HCT116 (cell line): ENCODE measurements at regions not wholly inside any gene's neighbourhood (a gene's known extent, or its start where the extent isn't known, plus 50 kb on each side); places are given as distances from the start of the nearest gene placed in this dataset.

Experiments
- ATAC-seq: fragments of 200-7000 bp; cut with Tn5 transposase; 2 replicates; pipeline ENCODE4 v1.9.1; 2020; ENCODE audit warnings: mild to moderate bottlenecking, moderate library complexity
- BruUV-seq: library from RNA; stranded (reverse); fragments of 400-500 nt; replicated peaks from 2 replicates; lab custom pipeline; 2021; lab: Mats Ljungman, UMichigan
- CTCF ChIA-PET: fragments of 300-600 bp; sonication (Branson Sonifier 250); formaldehyde crosslinking; loops from one replicate; lab custom pipeline; 2021; ENCODE audit warnings: antibody characterized with exemption; lab: Charles Lee
- POLR2A ChIA-PET: fragments of 300-600, 350-600 bp; sonication (Branson Sonifier 250); formaldehyde crosslinking; loops from one replicate; lab custom pipeline; 2021; ENCODE audit warnings: antibody characterized with exemption; lab: Charles Lee
- RAD21 ChIA-PET, 2 experiments: fragments of 300-600 bp; sonication (Branson Sonifier 250); formaldehyde crosslinking; loops; one replicate each; lab custom pipeline; 2023; ENCODE audit warnings: low total read pairs in 2 of 2; ENCODE audit not compliant: uncharacterized antibody in 2 of 2, unreplicated experiment in 2 of 2, low non-redundant PET in 1 of 2; lab: Charles Lee
- DNase-seq: peaks from one replicate; pipeline ENCODE4 v3.0.0-alpha.2; 2010; ENCODE audit warnings: low read depth, low spot score
- H2AFZ ChIP-seq: fragments of 200-600 bp; shearing (Covaris generic), sonication (generic); 2 replicates; pipeline ENCODE4 v1.6.1; 2017; ENCODE audit warnings: low read depth, mixed run types, mixed read lengths, antibody characterized with exemption, low read length; ENCODE audit not compliant: poor library complexity, severe bottlenecking
- H3K27ac ChIP-seq: 2 replicates; pipeline ENCODE4 v1.5.1; 2012; ENCODE audit warnings: low read depth, low read length
- H3K27me3 ChIP-seq: fragments of 200-600 bp; sonication (generic); 2 replicates; pipeline ENCODE4 v1.6.1; 2016; ENCODE audit warnings: mixed run types, low read length, mixed read lengths; ENCODE audit not compliant: insufficient read depth
- H3K36me3 ChIP-seq, 2 experiments: fragments of 200-500 bp in 1 of 2; fragments of 200-600 bp in 1 of 2; sonication (Bioruptor generic) in 1 of 2; sonication (generic) in 1 of 2; 2 replicates each; pipeline versions ENCODE4 v1.5.1 to v1.6.1; 2014 to 2016; ENCODE audit warnings: low read length in 2 of 2, inconsistent platforms in 1 of 2, mixed read lengths in 1 of 2, mixed run types in 1 of 2; ENCODE audit not compliant: insufficient read depth in 2 of 2, control insufficient read depth in 1 of 2
- H3K4me1 ChIP-seq, 2 experiments: fragments of 200-600 bp in 1 of 2; sonication (generic) in 1 of 2; 2 replicates each; pipeline versions ENCODE4 v1.5.1 to v1.6.1; 2012 to 2017; ENCODE audit warnings: low read length in 2 of 2, inconsistent platforms in 1 of 2, mild to moderate bottlenecking in 1 of 2, mixed read lengths in 1 of 2, mixed run types in 1 of 2, moderate library complexity in 1 of 2; ENCODE audit not compliant: insufficient read depth in 2 of 2, control insufficient read depth in 1 of 2
- H3K4me2 ChIP-seq: fragments of 200-600 bp; sonication (generic); 2 replicates; pipeline ENCODE4 v1.6.1; 2017; ENCODE audit warnings: mixed run types, low read length, mixed read lengths
- H3K4me3 ChIP-seq, 2 experiments: fragments of 200-600 bp in 1 of 2; sonication (generic) in 1 of 2; replicated peaks in 1 of 2; 2 replicates each; pipeline ENCODE4 v1.5.1; 2011 to 2016; ENCODE audit warnings: low read length in 2 of 2, control low read depth in 1 of 2, low read depth in 1 of 2, mild to moderate bottlenecking in 1 of 2, mixed read lengths in 1 of 2, mixed run types in 1 of 2
- H3K79me2 ChIP-seq: fragments of 200-600 bp; sonication (generic); 2 replicates; pipeline ENCODE4 v1.6.1; 2017; ENCODE audit warnings: mild to moderate bottlenecking, mixed run types, low read length, moderate library complexity, mixed read lengths; ENCODE audit not compliant: insufficient read depth
- H3K9ac ChIP-seq: fragments of 200-600 bp; sonication (generic); 2 replicates; pipeline ENCODE4 v1.6.1; 2016; ENCODE audit warnings: low read length, mixed read lengths
- H3K9me2 ChIP-seq: fragments of 200-600 bp; sonication (generic), shearing (Covaris generic); 2 replicates; pipeline ENCODE4 v1.6.1; 2017; ENCODE audit warnings: mixed run types, mild to moderate bottlenecking, moderate library complexity; ENCODE audit not compliant: insufficient read depth
- H3K9me3 ChIP-seq, 2 experiments: fragments of 200-500 bp in 1 of 2; fragments of 200-600 bp in 1 of 2; sonication (Bioruptor generic) in 1 of 2; sonication (generic) in 1 of 2; 2 replicates each; pipeline ENCODE4 v1.6.1; 2014 to 2017; ENCODE audit warnings: low read length in 2 of 2, mixed read lengths in 2 of 2, inconsistent platforms in 1 of 2, low read depth in 1 of 2, mild to moderate bottlenecking in 1 of 2, mixed run types in 1 of 2, moderate library complexity in 1 of 2; ENCODE audit not compliant: control insufficient read depth in 1 of 2, insufficient read depth in 1 of 2
- H4K20me1 ChIP-seq: fragments of 200-600 bp; sonication (generic), shearing (Covaris generic); 2 replicates; pipeline ENCODE4 v1.6.1; 2017; ENCODE audit warnings: mixed run types, mild to moderate bottlenecking, moderate library complexity; ENCODE audit not compliant: insufficient read depth
- CTCF ChIP-seq, 3 experiments: fragments of 200-600 bp in 1 of 3; sonication (generic) in 1 of 3; IDR thresholded peaks in 2 of 3; conservative IDR thresholded peaks in 1 of 3; 2 replicates each; pipeline ENCODE4 v1.5.1; 2012 to 2017; ENCODE audit warnings: low read depth in 2 of 3, low read length in 2 of 3, antibody characterized with exemption in 1 of 3, borderline replicate concordance in 1 of 3, control low read depth in 1 of 3, mild to moderate bottlenecking in 1 of 3, mixed read lengths in 1 of 3, mixed run types in 1 of 3, moderate library complexity in 1 of 3; ENCODE audit not compliant: insufficient read depth in 1 of 3
- FOSL1 ChIP-seq: IDR thresholded peaks from 2 replicates; pipeline ENCODE4 v1.6.1; 2012; ENCODE audit warnings: low read depth
- POLR2A ChIP-seq: IDR thresholded peaks from 2 replicates; pipeline ENCODE4 v1.7.0; 2011; ENCODE audit warnings: borderline replicate concordance; ENCODE audit not compliant: insufficient read depth, insufficient read length; ENCODE audit errors: extremely low read depth
- SP1 ChIP-seq: IDR thresholded peaks from 2 replicates; pipeline ENCODE4 v1.6.1; 2012; ENCODE audit warnings: low read depth
- TCF7L2 ChIP-seq: IDR thresholded peaks from 2 replicates; pipeline ENCODE4 v1.7.0; 2011; ENCODE audit warnings: borderline replicate concordance, inconsistent platforms; ENCODE audit not compliant: insufficient read depth, insufficient read length; ENCODE audit errors: extremely low read depth
- YY1 ChIP-seq: IDR thresholded peaks from 2 replicates; pipeline ENCODE4 v1.6.1; 2011; ENCODE audit warnings: low read length, low read depth, moderate library complexity, mild to moderate bottlenecking; ENCODE audit not compliant: insufficient replicate concordance; ENCODE audit errors: extremely low read depth
- ZFX ChIP-seq: fragments of 450-650 bp; IDR thresholded peaks from 2 replicates; pipeline ENCODE4 v1.6.1; 2017
- intact Hi-C: fragments of 100-400 bp; cut with micrococcal nuclease; formaldehyde crosslinking; loops from 2 replicates; pipeline ENCODE4 v1.10.0; 2022
- TF ChIP-seq, protein P1 (sequence below): IDR thresholded peaks from 2 replicates; pipeline ENCODE4 v1.6.1; 2011; ENCODE audit warnings: mild to moderate bottlenecking, low read length, moderate library complexity; ENCODE audit not compliant: insufficient replicate concordance; ENCODE audit errors: extremely low read depth

GRCh38 chr14:87088588-87088987, 904.4 kb downstream of the GALC start:
- ChIA-PET CTCF (no interaction called here), RAD21 (no interaction called here), POLR2A (no interaction called here)
- Histone ChIP-seq H3K4me3 (no peak overlapping the region), H3K9ac (no peak overlapping the region), H3K4me2 (no peak overlapping the region), H3K79me2 (no peaks in the 10 kb centered on the region), H3K27me3 (no peaks in the 10 kb centered on the region), H3K9me3 (peaks cover 13 to 24% of the 10 kb centered on the region in 2 experiments; a peak in 2 of 4 replicates), H3K9me2 (no peaks in the 10 kb centered on the region), H3K36me3 (no peaks in the 10 kb centered on the region), H4K20me1 (no peaks in the 10 kb centered on the region), H3K27ac (no peak overlapping the region), H3K4me1 (no peaks in the 10 kb centered on the region), H2AFZ (no peak overlapping the region)
- ATAC-seq = no peak
- TF ChIP-seq, protein P1, sequence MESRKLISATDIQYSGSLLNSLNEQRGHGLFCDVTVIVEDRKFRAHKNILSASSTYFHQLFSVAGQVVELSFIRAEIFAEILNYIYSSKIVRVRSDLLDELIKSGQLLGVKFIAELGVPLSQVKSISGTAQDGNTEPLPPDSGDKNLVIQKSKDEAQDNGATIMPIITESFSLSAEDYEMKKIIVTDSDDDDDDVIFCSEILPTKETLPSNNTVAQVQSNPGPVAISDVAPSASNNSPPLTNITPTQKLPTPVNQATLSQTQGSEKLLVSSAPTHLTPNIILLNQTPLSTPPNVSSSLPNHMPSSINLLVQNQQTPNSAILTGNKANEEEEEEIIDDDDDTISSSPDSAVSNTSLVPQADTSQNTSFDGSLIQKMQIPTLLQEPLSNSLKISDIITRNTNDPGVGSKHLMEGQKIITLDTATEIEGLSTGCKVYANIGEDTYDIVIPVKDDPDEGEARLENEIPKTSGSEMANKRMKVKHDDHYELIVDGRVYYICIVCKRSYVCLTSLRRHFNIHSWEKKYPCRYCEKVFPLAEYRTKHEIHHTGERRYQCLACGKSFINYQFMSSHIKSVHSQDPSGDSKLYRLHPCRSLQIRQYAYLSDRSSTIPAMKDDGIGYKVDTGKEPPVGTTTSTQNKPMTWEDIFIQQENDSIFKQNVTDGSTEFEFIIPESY = no peak
- no peak for TF ChIP-seq SP1
- TF ChIP-seq TCF7L2 = no peak
- TF ChIP-seq CTCF (IDR thresholded peaks at IDR 0.05 in 2 of 3, conservative IDR thresholded peaks at IDR 0.05 in 1 of 3; ENCODE audit: borderline replicate concordance in 1 of 3, insufficient read depth in 1 of 3, low read depth in 2 of 3, low read length in 2 of 3) = no peak
- TF ChIP-seq FOSL1 = no peak
- no peak for TF ChIP-seq YY1
- no peak for TF ChIP-seq ZFX
- TF ChIP-seq POLR2A = no peak
- no peak for DNase-seq
- intact Hi-C loops = no loop called here
- no TSS peak for BruUV-seq
